Gastrocnemius medialis (tissue), 4 donors: ENCODE measurements at regions not wholly inside any gene's neighbourhood (a gene's known extent, or its start where the extent isn't known, plus 50 kb on each side); places are given as distances from the start of the nearest gene placed in this dataset.

Source experiments
- ATAC-seq, 2 donors: fragments of 150-250 bp; one replicate each; pipeline ENCODE4 v1.9.1; 2016
- DNase-seq, 2 donors: peaks; one replicate each; pipeline ENCODE4 v3.0.0-alpha.2; 2019
- H3K27ac ChIP-seq, 4 donors: fragments of 200-600 bp; sonication (generic); 1 replicate in 1 of 4; 2 replicates in 3 of 4; pipeline ENCODE4 v1.5.1; 2016 to 2018; ENCODE audit warnings: mild to moderate bottlenecking in 2 of 4, moderate library complexity in 1 of 4
- H3K27me3 ChIP-seq, 3 donors: fragments of 200-600 bp; sonication (generic) in 2 of 3; 1 replicate in 1 of 3; 2 replicates in 2 of 3; pipeline versions ENCODE4 v1.5.1 to v1.6.0; 2016 to 2019; ENCODE audit warnings: mild to moderate bottlenecking in 1 of 3, moderate library complexity in 1 of 3
- H3K36me3 ChIP-seq, 2 donors: fragments of 200-600 bp; sonication (generic) in 1 of 2; one replicate each; pipeline ENCODE4 v1.5.1; 2017 to 2018
- H3K4me1 ChIP-seq, 2 donors: fragments of 200-600 bp; sonication (generic) in 1 of 2; one replicate each; pipeline ENCODE4 v1.5.1; 2016 to 2017; ENCODE audit warnings: mild to moderate bottlenecking in 2 of 2
- H3K4me3 ChIP-seq, 4 donors: fragments of 200-600 bp; sonication (generic) in 3 of 4; 1 replicate in 1 of 4; 2 replicates in 3 of 4; pipeline ENCODE4 v1.5.1; 2016 to 2019; ENCODE audit warnings: mild to moderate bottlenecking in 2 of 4
- H3K9me3 ChIP-seq, 3 donors: fragments of 200-600 bp; sonication (generic) in 2 of 3; 1 replicate in 1 of 3; 2 replicates in 2 of 3; pipeline ENCODE4 v1.5.1; 2016 to 2019
- CTCF ChIP-seq, 5 experiments: fragments of 450-650 bp in 3 of 5; fragments of 200-600 bp in 2 of 5; sonication (generic) in 2 of 5; IDR thresholded peaks in 4 of 5; conservative IDR thresholded peaks in 1 of 5; 1 replicate in 4 of 5; 2 replicates in 1 of 5; pipeline ENCODE4 v1.5.1; 2016 to 2019; ENCODE audit warnings: antibody characterized with exemption in 5 of 5, mild to moderate bottlenecking in 3 of 5, moderate library complexity in 3 of 5
- POLR2A ChIP-seq, 2 donors: fragments of 450-650 bp; IDR thresholded peaks; one replicate each; pipeline ENCODE4 v1.6.1; 2017; ENCODE audit warnings: antibody characterized with exemption in 2 of 2, mild to moderate bottlenecking in 2 of 2, moderate library complexity in 2 of 2
- in situ Hi-C, 4 donors: fragments of 200-750 bp; cut with MboI; loops; one replicate each; pipeline versions ENCODE4 v1.15.0 to v1.8.0; 2017; ENCODE audit warnings: low sequenced_read_pairs in 4 of 4
- intact Hi-C: fragments of 100-400 bp; cut with DNase I; formaldehyde crosslinking; loops from one replicate; pipeline ENCODE4 v1.15.1; 2023; ENCODE audit warnings: low total_unique reads

- Histone ChIP-seq H3K4me3 (no peak overlapping the region), H3K27ac (no peak overlapping the region), H3K27me3 (no peaks in the 10 kb centered on the region), H3K9me3 (no peaks in the 10 kb centered on the region), H3K36me3 (no peaks in the 10 kb centered on the region), H3K4me1 (no peaks in the 10 kb centered on the region)
- intact Hi-C loops (no loop called here), in situ Hi-C loops (no loop called here)
- no peak for TF ChIP-seq CTCF (IDR thresholded peaks at IDR 0.05 in 4 of 5, conservative IDR thresholded peaks at IDR 0.05 in 1 of 5)
- no peak for TF ChIP-seq POLR2A (IDR thresholded peaks at IDR 0.05)
- no peak for ATAC-seq
- no peak for DNase-seq
Observed at GRCh38 chr13:107078229-107078765, 510.4 kb upstream of the ARGLU1 start.

GRCh38 chr13:107076801-107077200, 508.9 kb upstream of the ARGLU1 start:
- intact Hi-C loops = no loop called here
- TF ChIP-seq POLR2A (IDR thresholded peaks at IDR 0.05) = no peak

GRCh38 chr13:107075576-107075975, 507.6 kb upstream of the ARGLU1 start:
- ATAC-seq = no peak
- TF ChIP-seq POLR2A (IDR thresholded peaks at IDR 0.05) (no peak), CTCF (IDR thresholded peaks at IDR 0.05 in 4 of 5, conservative IDR thresholded peaks at IDR 0.05 in 1 of 5) (no peak)
- no peak overlapping the region for H3K27ac ChIP-seq
- no peak overlapping the region for H3K4me3 ChIP-seq
- H3K36me3 ChIP-seq = no peaks in the 10 kb centered on the region
- in situ Hi-C loops = no loop called here
- no peaks in the 10 kb centered on the region for H3K9me3 ChIP-seq
- intact Hi-C loops = no loop called here
- no peak for DNase-seq
- H3K4me1 ChIP-seq = no peaks in the 10 kb centered on the region
- no peaks in the 10 kb centered on the region for H3K27me3 ChIP-seq

More at GRCh38 chr13:107076801-107077200, 508.9 kb upstream of the ARGLU1 start:
- in situ Hi-C loops = no loop called here
- ATAC-seq (no peak), DNase-seq (no peak)
- Histone ChIP-seq H3K27me3 (no peaks in the 10 kb centered on the region), H3K4me1 (no peaks in the 10 kb centered on the region), H3K9me3 (no peaks in the 10 kb centered on the region), H3K36me3 (no peaks in the 10 kb centered on the region), H3K4me3 (no peak overlapping the region), H3K27ac (no peak overlapping the region)

DNA sequence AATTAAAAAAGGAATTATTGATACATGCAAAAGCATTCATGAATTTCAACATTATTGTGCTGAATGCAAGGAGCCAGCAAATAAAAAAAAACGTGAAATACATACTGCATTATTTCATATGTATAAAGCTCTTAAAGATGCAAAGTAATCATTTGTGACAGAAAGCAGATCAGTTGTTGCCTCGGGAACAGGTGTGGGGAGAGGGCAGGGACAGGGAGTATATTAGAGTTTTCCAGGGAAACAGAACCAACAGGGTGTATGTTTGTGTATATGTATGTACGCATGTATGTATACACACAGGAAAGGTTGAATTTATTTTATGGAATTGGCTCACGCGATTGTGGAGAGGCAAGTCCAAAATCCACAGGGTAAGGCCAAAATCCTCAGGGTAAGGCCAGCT, 502.9 kb upstream of the ARGLU1 start:
- Histone ChIP-seq H3K27ac (no peak overlapping the region), H3K4me3 (no peak overlapping the region), H3K27me3 (no peaks in the 10 kb centered on the region), H3K9me3 (no peaks in the 10 kb centered on the region), H3K36me3 (no peaks in the 10 kb centered on the region), H3K4me1 (no peaks in the 10 kb centered on the region)
- DNase-seq (no peak), ATAC-seq (no peak)
- in situ Hi-C loops = no loop called here
- TF ChIP-seq CTCF (IDR thresholded peaks at IDR 0.05 in 4 of 5, conservative IDR thresholded peaks at IDR 0.05 in 1 of 5) = no peak
- TF ChIP-seq POLR2A (IDR thresholded peaks at IDR 0.05) = no peak
- intact Hi-C loops = no loop called here

- DNase-seq (no peak), ATAC-seq (no peak)
- H3K27ac ChIP-seq = no peak overlapping the region
- TF ChIP-seq POLR2A (IDR thresholded peaks at IDR 0.05) (no peak), CTCF (IDR thresholded peaks at IDR 0.05 in 4 of 5, conservative IDR thresholded peaks at IDR 0.05 in 1 of 5) (no peak)
- H3K36me3 ChIP-seq = no peaks in the 10 kb centered on the region
- intact Hi-C loops = no loop called here
- in situ Hi-C loops = no loop called here
- no peaks in the 10 kb centered on the region for H3K4me1 ChIP-seq
- no peaks in the 10 kb centered on the region for H3K27me3 ChIP-seq
- no peak overlapping the region for H3K4me3 ChIP-seq
- no peaks in the 10 kb centered on the region for H3K9me3 ChIP-seq
Observed at GRCh38 chr13:107069108-107069776, 501.3 kb upstream of the ARGLU1 start.
